ENCODE measurements at regions not wholly inside any gene's neighbourhood (a gene's known extent, or its start where the extent isn't known, plus 50 kb on each side); places are given as distances from the start of the nearest gene placed in this dataset.

DNA sequence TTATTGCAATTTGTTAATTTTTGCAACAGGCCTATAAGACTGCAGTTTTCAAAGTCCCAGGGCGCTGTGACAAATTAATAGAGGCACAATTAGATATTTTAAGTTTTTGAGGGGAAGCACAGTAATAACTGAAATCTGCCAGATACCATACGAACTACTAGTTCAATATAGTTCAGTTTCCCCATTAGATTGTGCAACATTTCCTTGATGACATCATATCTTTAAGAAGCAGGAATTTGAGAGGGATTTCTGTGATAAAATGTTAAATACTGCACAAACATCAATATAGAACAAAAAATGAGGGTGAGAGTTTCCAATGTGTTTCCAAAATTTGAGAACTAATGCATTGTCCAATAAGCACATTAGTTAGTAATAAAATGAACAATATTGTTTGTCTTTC lies 56.7 kb upstream of the GRIN3A start:
- Mint-ChIP-seq H3K4me1 (ENCODE audit: low read depth) (no peaks in the 10 kb centered on the region), H3K27ac (no peak overlapping the region), H3K27me3 (peaks cover 2% of the 10 kb centered on the region), H3K36me3 (ENCODE audit: low read depth) (no peaks in the 10 kb centered on the region), H3K4me3 (no peak overlapping the region), H3K9me3 (no peaks in the 10 kb centered on the region)
- CTCF ChIA-PET, result no interaction called here
- TF ChIP-seq, protein P1, sequence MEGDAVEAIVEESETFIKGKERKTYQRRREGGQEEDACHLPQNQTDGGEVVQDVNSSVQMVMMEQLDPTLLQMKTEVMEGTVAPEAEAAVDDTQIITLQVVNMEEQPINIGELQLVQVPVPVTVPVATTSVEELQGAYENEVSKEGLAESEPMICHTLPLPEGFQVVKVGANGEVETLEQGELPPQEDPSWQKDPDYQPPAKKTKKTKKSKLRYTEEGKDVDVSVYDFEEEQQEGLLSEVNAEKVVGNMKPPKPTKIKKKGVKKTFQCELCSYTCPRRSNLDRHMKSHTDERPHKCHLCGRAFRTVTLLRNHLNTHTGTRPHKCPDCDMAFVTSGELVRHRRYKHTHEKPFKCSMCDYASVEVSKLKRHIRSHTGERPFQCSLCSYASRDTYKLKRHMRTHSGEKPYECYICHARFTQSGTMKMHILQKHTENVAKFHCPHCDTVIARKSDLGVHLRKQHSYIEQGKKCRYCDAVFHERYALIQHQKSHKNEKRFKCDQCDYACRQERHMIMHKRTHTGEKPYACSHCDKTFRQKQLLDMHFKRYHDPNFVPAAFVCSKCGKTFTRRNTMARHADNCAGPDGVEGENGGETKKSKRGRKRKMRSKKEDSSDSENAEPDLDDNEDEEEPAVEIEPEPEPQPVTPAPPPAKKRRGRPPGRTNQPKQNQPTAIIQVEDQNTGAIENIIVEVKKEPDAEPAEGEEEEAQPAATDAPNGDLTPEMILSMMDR (IDR thresholded peaks at IDR 0.05), result no peak
- ATAC-seq (no peak), DNase-seq (no peak)
- intact Hi-C loops (cut with micrococcal nuclease), result no loop called here
- POLR2A ChIA-PET, result no interaction called here

GRCh38 chr9:101792475-101792874 lies 54.0 kb upstream of the GRIN3A start:
- CTCF ChIA-PET, result no interaction called here
- no peaks in the 10 kb centered on the region for H3K4me1 Mint-ChIP-seq (ENCODE audit: low read depth)

GRCh38 chr9:101791938-101792337 lies 53.5 kb upstream of the GRIN3A start:
- Mint-ChIP-seq H3K27me3 (peaks cover 2% of the 10 kb centered on the region), H3K27ac (no peak overlapping the region), H3K36me3 (ENCODE audit: low read depth) (no peaks in the 10 kb centered on the region), H3K9me3 (no peaks in the 10 kb centered on the region), H3K4me3 (no peak overlapping the region), H3K4me1 (ENCODE audit: low read depth) (no peaks in the 10 kb centered on the region)
- POLR2A ChIA-PET, result no interaction called here
- CTCF ChIA-PET, result no interaction called here
- intact Hi-C loops (cut with micrococcal nuclease), result no loop called here
- peak; percentile 51 for ATAC-seq
- TF ChIP-seq, protein P1 (IDR thresholded peaks at IDR 0.05), result peak; percentile 27
- DNase-seq, result peak; percentile 48

More at GRCh38 chr9:101792475-101792874, 54.0 kb upstream of the GRIN3A start:
- no peak for DNase-seq
- TF ChIP-seq, protein P1 (IDR thresholded peaks at IDR 0.05), result no peak
- ATAC-seq, result no peak
- intact Hi-C loops (cut with micrococcal nuclease), result no loop called here
- Mint-ChIP-seq H3K27ac (no peak overlapping the region), H3K9me3 (no peaks in the 10 kb centered on the region), H3K27me3 (peaks cover 2% of the 10 kb centered on the region), H3K36me3 (ENCODE audit: low read depth) (no peaks in the 10 kb centered on the region), H3K4me3 (no peak overlapping the region)
- POLR2A ChIA-PET, result no interaction called here

- ATAC-seq (no peak), DNase-seq (no peak)
- peaks cover 2% of the 10 kb centered on the region for H3K27me3 Mint-ChIP-seq
- H3K27ac Mint-ChIP-seq, result no peak overlapping the region
- intact Hi-C loops (cut with micrococcal nuclease), result no loop called here
- ChIA-PET POLR2A (no interaction called here), CTCF (no interaction called here)
- no peaks in the 10 kb centered on the region for H3K4me1 Mint-ChIP-seq (ENCODE audit: low read depth)
- TF ChIP-seq, protein P1 (IDR thresholded peaks at IDR 0.05), result no peak
- no peak overlapping the region for H3K4me3 Mint-ChIP-seq
- H3K36me3 Mint-ChIP-seq (ENCODE audit: low read depth), result no peaks in the 10 kb centered on the region
- H3K9me3 Mint-ChIP-seq, result no peaks in the 10 kb centered on the region
These were observed 53.1 kb upstream of the GRIN3A start for GRCh38 chr9:101791533-101791932.

Data from activated CD8-positive, alpha-beta T cell treated with anti-CD3 and anti-CD28 coated beads for 36 hours (primary cell).